ENCODE measurements at regions not wholly inside any gene's neighbourhood (a gene's known extent, or its start where the extent isn't known, plus 50 kb on each side); places are given as distances from the start of the nearest gene placed in this dataset.
"Not testable (repeated sequence)": the region's sequence is repeated elsewhere in the genome, so short reads cannot be mapped to it uniquely, and the experiment has no call there.

DNA sequence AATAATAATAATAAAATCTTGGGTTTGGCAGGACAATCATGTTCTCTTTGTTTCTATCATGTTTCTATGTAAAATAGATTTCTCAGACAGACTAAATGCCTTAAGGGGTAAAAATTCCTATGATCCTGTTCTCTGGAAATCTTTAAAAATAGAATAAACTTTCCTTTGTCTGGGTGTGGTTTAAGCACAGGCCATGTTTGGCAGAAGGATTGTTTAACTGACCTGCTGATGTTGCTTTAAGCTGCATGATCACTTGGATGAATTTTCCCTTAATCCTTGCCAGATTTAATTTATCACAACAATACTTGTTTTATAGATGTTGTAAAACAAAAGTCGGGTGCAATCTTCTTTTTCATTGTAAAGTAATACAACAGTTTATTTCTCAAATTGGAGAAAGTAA is 341.7 kb upstream of the FAT1 start:
- no peak for DNase-seq (ENCODE audit: low spot score)

DNA sequence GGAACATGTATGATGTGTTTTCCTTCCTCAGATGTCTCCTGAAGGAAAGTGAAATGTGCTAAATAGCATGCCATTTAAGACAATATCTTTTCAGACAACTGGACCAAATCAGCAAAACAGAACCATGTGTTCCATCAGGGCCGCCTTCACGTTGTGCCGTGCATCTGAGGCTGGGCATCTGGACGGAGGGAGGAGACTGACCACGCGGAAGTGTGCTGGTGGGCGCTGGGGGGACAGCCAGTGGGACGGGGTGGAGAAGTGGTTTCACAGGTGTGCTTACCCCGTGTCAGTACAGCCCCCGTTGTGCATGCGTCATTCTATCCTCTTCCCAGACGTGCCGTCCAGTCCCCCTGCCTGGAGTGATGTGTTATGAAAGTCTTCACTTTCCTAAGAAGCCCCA is 342.1 kb upstream of the FAT1 start:
- DNase-seq (ENCODE audit: low spot score), result no peak

DNA sequence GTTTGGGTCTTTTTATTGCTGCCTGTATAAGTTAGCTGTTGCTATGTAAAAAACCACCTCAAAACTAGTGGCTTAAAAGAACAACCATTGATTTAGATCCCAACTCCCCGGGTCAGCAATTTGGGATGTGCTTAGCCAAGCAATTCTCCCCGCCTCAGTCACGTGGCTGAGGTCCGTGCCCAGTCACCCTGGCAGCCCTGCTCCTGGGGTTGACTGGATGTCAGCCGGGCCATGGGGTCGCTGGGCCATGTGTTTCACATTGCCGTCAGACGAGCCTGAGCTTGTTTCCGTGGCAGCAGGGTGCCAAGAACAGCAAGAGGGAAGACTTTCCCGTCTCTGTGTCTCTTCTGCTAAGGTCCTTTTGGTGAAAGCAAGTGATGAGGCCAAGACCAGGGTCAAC is 345.7 kb upstream of the FAT1 start:
- DNase-seq (ENCODE audit: low spot score), result no peak

DNA sequence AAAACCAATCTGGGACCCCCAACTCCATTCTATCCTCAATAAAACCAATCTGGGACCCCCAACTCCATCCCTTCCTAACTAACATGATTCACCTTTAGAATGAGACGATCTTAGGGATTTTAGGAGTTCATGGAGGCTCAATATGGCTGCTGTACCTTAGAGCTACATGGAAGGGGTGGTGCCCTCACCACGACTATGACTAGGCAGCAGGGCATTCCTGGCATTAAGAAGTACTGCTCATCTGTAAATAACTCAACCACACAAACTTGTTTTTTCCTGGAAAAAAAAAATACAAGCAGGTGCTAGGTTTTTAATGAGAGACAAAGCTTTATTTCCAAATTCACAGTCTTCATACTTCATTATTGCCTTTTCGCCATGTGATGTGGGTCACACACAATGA is 346.5 kb upstream of the FAT1 start:
- no peak for DNase-seq (ENCODE audit: low spot score)

DNA sequence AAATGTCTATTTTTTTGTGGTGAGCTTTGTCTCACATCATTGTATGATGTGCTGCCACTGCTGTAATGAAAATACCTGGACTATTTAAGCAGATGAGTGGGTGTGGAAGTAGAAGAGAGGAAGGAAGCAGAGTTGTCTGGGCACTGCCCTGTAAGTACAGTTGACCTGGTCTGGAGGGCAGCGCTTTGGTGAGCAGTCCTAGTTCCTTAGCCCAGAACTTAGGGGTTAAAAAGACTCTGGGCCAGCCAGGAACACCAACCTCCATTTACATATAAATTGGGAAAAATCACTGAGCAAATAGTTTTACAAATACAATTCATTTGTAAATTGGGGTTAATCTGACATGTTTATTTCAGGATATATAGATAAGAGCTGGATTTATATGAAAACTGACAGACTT is 347.1 kb upstream of the FAT1 start:
- DNase-seq (ENCODE audit: low spot score), result no peak

DNA sequence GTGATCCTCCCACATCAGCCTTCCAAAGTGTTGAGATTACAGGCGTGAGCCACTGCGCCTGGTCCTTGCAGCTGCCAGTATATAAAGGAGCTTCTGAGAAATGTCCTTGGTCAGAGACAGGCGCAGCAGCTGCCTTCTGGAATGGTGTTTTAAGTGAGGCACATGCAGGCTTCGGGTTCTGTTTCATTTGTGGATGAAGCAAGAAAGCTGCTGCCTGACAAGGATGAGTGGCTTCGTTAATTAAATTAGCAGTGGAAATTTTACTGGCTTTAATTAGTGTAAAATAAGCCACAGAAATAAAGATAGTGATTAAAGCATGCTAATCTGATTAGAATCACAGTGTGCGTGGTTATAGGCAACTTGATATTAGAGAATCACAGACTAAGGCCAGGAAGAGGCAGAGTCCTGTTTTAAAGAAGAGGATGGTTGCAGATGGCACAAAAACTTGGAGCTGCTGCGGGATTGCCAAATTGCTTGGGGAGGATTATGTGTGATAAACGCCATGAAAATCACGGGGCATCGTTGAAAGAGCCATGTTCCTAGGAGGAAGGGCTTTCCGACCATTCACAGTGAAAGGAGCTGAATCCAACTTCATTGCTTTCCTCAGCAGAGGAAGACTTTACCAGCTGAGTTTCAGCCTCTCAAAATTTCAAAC is 348.4 kb upstream of the FAT1 start:
- DNase-seq (ENCODE audit: low spot score), result no peak

DNA sequence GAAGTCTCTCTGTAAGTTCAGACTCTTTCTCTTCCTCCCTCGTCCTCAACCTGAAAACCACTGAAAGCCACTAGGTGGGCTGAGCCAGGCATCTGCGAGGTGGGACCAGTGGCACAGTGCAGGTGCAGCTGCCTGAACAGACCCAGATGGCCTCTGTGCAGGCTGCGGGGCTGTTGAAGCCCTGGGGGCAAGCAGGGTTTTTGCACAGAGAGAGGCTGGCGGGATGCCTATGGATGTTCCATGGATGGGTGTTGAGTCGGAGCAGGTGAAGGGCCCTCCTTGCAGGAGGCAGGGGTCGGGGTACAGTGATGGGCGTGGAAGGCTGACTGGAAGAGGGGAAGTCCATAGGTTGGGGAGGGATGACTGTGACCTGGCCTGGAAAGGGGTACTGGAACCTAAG is 350.2 kb upstream of the FAT1 start:
- no peak for DNase-seq (ENCODE audit: low spot score)

DNA sequence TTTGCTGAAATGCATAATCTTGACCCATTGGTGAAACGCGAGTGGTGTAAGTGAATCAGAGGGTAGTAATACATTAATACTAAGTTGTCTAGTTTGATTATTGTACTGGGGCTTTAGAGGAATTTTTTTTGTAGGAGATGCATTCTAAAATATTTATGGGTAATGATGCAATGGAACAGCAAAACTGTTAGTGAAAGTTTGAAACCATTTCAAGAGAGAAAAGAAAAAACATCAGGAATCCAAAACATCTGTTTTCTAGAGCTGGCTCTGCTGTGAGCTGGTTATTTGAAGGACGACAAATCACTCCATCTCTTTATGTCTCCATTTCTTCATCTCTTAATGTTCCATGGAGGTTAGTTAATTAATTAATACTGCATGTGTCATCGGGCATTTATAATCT is 351.9 kb upstream of the FAT1 start:
- no peak for DNase-seq (ENCODE audit: low spot score)

DNA sequence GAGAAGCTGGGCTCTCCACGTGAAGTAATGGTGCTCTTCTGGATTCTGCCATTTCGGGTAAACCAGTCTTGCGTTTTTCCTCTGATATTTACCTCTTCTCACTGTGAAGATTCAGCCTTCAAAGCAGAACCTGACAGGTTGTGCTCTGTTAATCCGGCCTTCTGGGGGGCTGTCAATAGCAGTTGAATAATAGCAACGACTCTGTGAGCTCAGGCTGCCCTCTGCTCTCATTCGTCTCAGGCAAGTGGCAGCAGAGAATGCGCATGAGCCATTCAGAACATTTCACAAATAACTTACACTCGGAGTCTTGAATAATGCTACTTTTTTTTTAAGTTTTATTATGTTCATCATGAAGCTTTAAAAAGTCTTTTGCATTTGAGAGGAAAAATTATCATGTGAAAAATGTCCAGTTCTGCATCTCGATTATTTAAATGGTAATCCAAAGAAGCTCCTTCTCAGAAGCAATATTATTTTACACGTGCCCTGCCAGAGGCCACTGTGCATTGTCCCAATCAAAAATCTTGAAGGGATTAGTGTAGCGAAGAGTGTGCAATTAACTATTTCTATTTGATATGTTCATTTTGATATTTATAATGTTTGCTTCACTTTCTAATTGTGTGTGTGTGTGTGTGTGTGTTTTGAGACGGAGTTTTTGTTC is 354.2 kb upstream of the FAT1 start:
- no peak for DNase-seq (ENCODE audit: low spot score)

DNA sequence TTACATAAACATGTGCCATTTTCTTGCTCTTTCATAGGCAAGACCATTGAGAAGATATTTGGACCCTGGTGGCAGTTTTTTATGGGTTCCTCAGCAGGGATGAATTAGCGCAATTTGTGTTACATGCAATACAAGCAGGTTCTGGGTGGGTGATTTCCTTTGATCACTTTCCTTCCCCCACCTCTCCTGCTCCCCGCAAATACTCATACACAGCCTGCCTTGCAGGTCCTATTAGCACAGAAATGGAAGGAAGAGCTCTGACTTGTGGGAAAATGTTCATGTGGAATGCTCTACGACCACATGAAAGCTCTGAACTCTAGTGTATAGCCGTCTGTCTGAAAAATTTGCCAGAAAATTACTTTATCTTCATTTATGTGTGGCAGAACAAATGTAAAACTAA is 361.0 kb upstream of the FAT1 start:
- DNase-seq (ENCODE audit: low spot score), result no peak

DNA sequence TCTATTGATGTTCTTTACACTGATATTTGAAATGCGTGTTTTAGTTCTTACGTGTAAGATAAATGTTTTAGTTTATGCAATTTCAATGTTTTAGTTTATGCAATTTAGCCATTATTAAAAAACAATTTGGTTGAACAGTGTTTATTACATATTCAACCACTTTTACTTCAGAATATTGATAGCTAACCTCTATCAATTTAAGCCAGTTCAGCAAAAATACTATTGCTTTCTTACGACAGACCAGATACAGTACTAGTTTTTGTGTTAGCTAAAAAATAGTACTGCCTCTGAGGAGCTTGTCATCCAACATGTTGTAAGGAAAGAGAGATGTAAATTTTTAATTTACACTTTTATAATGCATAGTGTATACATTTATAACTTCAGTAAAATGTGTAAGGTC is 361.7 kb upstream of the FAT1 start:
- DNase-seq (ENCODE audit: low spot score), result no peak

DNA sequence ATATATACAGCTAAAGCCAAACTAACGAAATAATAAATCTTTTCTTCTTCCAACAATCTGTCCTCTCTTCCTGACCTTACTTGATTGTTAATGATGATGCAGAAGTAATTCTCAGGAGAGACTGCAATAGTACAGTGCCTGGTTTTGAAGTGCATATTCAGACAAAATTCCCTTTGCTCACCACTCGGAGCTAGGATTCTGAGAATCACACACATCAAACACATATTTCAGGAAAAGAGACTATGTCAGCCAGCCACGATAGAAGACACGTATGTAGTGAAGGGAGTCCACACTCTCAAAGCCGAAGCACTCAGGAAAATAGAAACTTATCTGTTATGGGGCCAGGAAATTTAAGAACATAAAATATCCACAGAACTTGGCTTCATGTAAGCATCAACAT is 362.5 kb upstream of the FAT1 start:
- DNase-seq (ENCODE audit: low spot score), result no peak

DNA sequence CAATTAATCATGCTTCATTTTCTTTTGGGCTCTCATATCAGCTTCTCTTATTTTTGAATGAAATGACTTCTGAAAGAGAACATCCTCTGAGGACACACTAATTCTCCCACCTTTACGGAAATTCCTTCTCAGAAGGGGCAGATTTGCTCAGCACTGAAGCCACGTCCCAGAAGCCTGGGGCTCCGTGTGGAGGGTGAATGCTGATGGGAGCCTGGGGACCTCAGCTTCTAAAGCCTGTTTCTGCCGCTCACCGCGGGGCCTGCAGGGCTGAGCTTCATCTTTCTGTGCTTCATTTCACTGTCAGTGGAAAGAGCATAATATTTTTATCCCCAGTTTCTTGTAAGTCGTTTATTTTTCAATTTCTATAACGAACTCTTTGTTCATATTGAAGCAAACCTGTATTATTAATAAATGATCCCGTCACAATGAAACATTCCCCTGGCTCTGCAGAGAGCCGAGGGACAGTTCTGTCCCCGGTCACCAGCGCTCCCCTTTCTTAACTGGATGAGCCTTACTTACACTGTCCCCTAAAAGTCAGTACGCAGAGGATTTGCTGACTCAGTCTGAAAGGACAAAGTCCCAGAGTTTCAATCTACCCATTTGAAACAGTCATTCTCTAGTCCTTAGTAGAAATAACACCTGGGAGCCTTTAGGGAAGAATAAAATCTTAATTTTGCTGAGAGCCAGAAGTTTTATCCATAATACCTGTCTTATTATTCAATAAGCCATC is 364.6 kb upstream of the FAT1 start:
- no peak for DNase-seq (ENCODE audit: low spot score)

DNA sequence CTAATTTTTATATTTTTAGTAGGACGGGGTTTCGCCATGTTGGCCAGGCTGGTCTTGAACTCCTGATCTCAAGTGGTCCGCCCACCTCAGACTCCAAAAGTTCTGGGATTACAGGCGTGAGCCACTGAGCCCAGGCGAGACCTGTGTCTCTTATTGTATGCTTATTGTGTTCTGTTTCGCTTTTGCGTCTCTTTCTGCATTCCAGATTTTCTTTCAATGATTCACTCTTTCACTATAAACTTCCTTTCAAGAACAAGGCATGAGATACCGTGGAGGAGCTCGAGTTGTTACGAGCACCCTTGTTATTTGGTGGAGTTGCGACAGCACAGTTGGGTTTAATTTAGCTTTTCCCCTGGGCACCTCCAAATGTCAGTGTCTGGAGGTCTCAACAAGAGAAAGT is 366.7 kb upstream of the FAT1 start:
- no peak for DNase-seq (ENCODE audit: low spot score)

DNA sequence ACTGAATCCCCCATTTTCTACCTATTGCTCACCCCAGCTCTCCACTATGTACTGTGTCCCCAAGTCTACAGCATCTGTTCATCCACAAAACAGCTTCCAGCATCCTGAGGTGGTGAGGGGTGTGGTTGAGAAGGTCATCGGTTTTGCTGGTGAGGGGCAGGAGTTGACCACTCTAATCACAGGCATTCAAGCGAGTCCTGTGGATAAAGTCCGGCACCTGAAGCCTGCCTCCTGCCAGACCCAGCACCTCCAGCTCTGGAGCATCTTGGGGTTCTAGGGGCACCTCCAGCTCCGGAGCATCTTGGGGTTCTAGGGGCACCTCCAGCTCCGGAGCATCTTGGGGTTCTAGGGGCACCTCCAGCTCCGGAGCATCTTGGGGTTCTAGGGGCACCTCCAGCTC is 367.2 kb upstream of the FAT1 start:
- DNase-seq (ENCODE audit: low spot score), result not testable (repeated sequence)

DNA sequence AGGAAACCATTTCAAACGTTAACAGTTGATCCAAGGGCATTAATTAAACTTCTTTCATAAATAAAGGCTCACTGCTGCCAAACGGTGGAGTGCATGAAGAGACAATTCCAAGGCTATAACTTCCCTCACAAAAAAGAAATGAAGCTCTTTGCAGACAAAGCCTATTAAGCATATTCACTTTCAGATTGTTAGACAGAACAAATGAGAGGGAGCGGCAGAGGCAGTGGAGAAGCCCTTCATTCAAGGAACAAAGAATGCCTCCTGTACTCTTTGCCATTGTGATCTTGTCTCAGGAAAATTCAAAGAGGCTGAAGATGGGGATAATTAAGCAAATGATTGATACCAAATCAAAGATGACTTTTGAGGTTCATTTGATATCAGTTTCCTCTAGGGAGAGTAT is 370.5 kb upstream of the FAT1 start:
- DNase-seq (ENCODE audit: low spot score), result no peak

DNA sequence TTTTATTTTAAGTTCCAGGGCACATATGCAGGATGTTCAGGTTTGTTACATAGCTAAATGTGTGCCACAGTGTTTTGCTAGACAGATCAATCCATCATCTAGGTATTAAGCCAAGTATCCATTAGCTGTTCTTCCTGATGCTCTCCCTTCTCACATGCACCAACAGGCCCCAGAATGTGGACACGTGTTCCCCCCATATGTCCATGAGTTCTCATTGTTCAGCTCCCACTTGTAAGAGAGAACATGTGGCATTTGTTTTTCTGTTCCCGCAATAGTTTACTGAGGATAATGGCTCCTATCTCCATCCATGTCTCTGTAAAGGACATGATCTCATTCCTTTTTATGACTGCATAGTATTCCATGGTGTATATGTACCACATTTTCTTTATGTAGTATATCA is 374.8 kb upstream of the FAT1 start:
- no peak for DNase-seq (ENCODE audit: low spot score)

DNA sequence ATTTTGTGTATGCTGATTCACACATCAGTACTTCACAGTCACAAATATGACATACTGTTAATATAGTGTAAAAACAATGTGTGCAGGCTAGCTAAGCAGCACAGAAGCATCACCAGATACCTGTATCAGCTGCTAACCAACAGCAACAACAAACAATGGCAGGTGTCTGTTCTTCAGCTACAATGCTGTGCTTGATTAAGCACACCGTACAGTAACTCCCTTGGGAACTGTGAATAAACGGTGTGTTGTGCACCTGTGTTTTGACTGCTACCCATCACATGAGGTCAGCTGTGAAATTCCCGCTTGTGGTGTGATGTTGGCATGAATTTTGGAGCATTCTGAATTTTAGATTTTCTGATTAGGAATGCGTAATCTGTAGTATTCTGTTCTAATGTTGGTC is 379.7 kb upstream of the FAT1 start:
- DNase-seq (ENCODE audit: low spot score), result no peak

DNA sequence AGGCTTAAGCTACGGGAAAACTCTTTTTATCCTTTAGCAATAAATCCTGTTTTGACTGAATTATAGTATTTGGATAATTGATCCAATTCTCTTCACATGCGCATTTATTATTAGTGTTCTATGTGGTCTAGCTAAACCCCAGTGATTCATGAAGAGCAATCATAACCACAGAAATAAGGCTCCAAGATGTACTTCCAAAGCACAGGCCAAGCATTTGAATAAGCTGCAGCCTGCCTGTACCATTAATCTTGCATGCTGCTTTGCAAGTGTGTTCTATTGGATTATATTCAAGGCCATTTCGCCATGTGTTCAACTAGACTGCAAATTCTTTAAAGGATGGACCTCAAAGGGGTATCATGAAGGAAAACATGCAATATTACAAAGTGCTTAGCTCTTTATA is 385.2 kb upstream of the FAT1 start:
- DNase-seq (ENCODE audit: low spot score), result no peak

DNA sequence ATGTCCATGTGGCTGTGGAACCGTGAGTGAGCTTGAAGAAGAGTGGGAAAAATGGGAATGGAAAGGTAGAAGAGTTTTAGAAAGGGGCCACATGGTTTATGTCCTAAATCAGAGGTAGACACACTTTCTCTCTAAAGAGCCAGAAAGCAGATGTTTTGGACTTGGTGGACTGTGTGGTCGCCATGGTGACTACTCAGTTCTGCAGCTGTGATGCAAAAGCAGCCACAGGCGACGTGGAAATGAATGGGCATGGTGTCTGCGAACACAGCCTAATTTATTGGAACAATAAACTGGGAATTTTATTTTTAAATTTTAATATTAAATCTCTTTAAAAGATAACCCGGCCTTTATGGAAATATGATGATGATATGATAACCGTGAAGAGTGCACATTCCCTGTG is 386.0 kb upstream of the FAT1 start:
- no peak for DNase-seq (ENCODE audit: low spot score)

DNA sequence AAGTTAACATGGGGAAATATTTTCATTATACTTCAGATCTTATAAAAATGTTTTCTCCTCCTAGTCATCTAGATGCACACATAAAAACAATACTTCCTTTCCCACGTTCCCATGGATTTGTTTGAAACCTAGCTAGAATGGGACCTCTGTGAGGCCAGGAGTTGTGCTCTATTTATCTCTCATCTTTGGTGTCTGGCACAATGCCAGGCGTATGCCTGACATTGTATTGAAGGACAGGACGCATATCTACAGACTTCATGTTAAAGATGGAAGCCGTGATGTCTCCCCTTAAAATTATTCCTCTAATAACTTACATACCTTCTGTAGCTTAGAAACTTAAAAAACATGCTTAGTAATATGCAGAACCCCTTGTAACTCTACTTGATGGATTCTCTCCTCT is 394.5 kb upstream of the FAT1 start:
- DNase-seq (ENCODE audit: low spot score), result no peak

DNA sequence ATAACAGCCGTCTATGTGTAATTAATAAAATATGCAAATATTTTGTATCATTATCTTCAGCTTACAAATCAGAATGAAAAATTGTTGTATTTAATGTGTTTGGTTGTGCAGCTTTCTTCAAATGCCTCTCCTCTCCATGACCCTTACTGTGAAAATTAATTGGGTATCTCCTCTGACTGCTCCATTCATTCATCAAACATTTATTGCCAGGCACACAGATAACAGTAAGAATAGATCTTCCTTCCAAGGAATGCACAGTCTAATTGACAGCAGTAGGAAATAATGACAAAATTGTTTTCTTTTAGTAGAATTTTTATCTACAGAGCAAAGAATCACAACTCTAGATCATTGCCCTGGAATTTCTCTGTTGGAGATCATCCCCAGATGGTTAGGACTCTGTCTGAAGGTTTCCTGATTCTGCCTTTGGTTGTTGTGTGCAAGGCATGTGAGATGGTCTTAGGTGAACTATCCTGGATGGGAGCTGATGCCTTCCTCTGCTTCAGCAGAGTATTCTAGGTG is 395.0 kb upstream of the FAT1 start:
- no peak for DNase-seq (ENCODE audit: low spot score)

DNA sequence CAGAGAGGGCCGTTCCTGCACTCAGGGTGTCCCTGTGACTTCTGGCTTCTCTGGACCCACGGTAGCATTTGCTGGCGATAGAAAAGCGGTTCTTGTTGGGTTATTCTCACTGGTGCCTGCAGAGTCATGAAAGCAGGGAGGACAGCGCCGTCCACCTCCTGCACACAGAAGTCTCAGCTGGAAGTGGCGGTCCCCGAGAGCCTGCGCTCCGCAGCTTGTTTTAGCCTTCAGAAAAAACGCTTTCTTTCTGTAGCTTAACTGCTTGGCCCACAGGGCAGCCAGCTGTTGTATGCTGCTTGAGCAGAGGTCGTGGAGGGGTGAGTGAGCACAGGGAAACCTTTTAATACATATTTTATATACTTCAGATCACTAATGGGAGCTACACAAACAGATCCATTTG is 400.7 kb upstream of the FAT1 start:
- no peak for DNase-seq (ENCODE audit: low spot score)

DNA sequence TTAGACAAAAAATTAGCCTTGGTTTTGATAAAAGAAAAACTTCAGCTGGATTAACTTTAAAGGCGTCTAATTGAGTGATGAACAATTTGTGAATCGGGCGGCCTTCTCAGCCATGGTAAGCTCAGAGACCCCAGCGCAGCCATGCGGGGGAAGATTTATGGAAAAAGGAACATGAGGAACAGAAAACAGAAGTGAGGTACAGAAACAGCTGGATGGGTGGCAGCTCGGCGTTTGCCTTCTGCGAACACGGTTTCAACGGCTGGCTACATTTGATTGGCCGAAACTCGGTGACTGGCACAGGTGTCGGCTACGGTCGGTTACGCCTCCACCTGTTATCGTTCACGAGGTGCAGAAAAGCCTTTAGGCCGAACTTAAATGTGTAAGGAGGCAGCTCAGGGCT is 401.4 kb upstream of the FAT1 start:
- DNase-seq (ENCODE audit: low spot score), result no peak
